ENCODE measurements at regions not wholly inside any gene's neighbourhood (a gene's known extent, or its start where the extent isn't known, plus 50 kb on each side); places are given as distances from the start of the nearest gene placed in this dataset.

- DNase-seq (ENCODE audit: extremely low spot score, insufficient read length, low read depth) (no peak), FAIRE-seq (no peak)
Observed at GRCh38 chr11:64456509-64457320, 97.8 kb downstream of the RPS6KA4 start.

- DNase-seq (ENCODE audit: extremely low spot score, insufficient read length, low read depth) (no peak), FAIRE-seq (no peak)
Observed at GRCh38 chr11:64457416-64458010, 98.2 kb upstream of the SLC22A11 start.

GRCh38 chr11:64458997-64459396, 96.7 kb upstream of the SLC22A11 start:
- no peak for FAIRE-seq

GRCh38 chr11:64459609-64460008, 96.1 kb upstream of the SLC22A11 start:
- DNase-seq (ENCODE audit: extremely low spot score, insufficient read length, low read depth), result no peak
- FAIRE-seq, result no peak

More at GRCh38 chr11:64458997-64459396, 96.7 kb upstream of the SLC22A11 start:
- DNase-seq (ENCODE audit: extremely low spot score, insufficient read length, low read depth), result no peak

- FAIRE-seq, result no peak
- no peak for DNase-seq (ENCODE audit: extremely low spot score, insufficient read length, low read depth)
Observed at GRCh38 chr11:64461081-64461480, 94.7 kb upstream of the SLC22A11 start.

GRCh38 chr11:64466115-64466718, 89.5 kb upstream of the SLC22A11 start:
- DNase-seq (ENCODE audit: extremely low spot score, insufficient read length, low read depth) (no peak), FAIRE-seq (no peak)

GRCh38 chr11:64469288-64469687, 86.5 kb upstream of the SLC22A11 start:
- no peak for FAIRE-seq
- no peak for DNase-seq (ENCODE audit: extremely low spot score, insufficient read length, low read depth)

GRCh38 chr11:64472593-64473455, 82.9 kb upstream of the SLC22A11 start:
- FAIRE-seq (no peak), DNase-seq (ENCODE audit: extremely low spot score, insufficient read length, low read depth) (no peak)

GRCh38 chr11:64474680-64475079, 81.1 kb upstream of the SLC22A11 start:
- DNase-seq (ENCODE audit: extremely low spot score, insufficient read length, low read depth), result no peak
- no peak for FAIRE-seq

GRCh38 chr11:64475145-64475544, 80.6 kb upstream of the SLC22A11 start:
- no peak for FAIRE-seq
- no peak for DNase-seq (ENCODE audit: extremely low spot score, insufficient read length, low read depth)

GRCh38 chr11:64476881-64477280, 78.9 kb upstream of the SLC22A11 start:
- DNase-seq (ENCODE audit: extremely low spot score, insufficient read length, low read depth) (no peak), FAIRE-seq (no peak)

- no peak for FAIRE-seq
Observed at GRCh38 chr11:64477675-64478074, 78.1 kb upstream of the SLC22A11 start.

GRCh38 chr11:64482588-64482987, 73.2 kb upstream of the SLC22A11 start:
- no peak for FAIRE-seq
- no peak for DNase-seq (ENCODE audit: extremely low spot score, insufficient read length, low read depth)

More at GRCh38 chr11:64477675-64478074, 78.1 kb upstream of the SLC22A11 start:
- no peak for DNase-seq (ENCODE audit: extremely low spot score, insufficient read length, low read depth)

GRCh38 chr11:64484191-64485022, 71.3 kb upstream of the SLC22A11 start:
- DNase-seq (ENCODE audit: extremely low spot score, insufficient read length, low read depth) (no peak), FAIRE-seq (no peak)

- FAIRE-seq (no peak), DNase-seq (ENCODE audit: extremely low spot score, insufficient read length, low read depth) (no peak)
Observed at GRCh38 chr11:64485074-64485473, 70.7 kb upstream of the SLC22A11 start.

- FAIRE-seq (no peak), DNase-seq (ENCODE audit: extremely low spot score, insufficient read length, low read depth) (no peak)
Observed at GRCh38 chr11:64489831-64490441, 65.8 kb upstream of the SLC22A11 start.

- DNase-seq (ENCODE audit: extremely low spot score, insufficient read length, low read depth) (no peak), FAIRE-seq (no peak)
Observed at GRCh38 chr11:64490562-64491216, 65.1 kb upstream of the SLC22A11 start.

- no peak for DNase-seq (ENCODE audit: extremely low spot score, insufficient read length, low read depth)
- FAIRE-seq, result no peak
Observed at GRCh38 chr11:64492561-64492960, 63.2 kb upstream of the SLC22A11 start.

GRCh38 chr11:64498136-64498535, 57.6 kb upstream of the SLC22A11 start:
- no peak for FAIRE-seq
- no peak for DNase-seq (ENCODE audit: extremely low spot score, insufficient read length, low read depth)

Data from GM18507 (cell line).